KMS-11 (cell line): ENCODE measurements at regions not wholly inside any gene's neighbourhood (a gene's known extent, or its start where the extent isn't known, plus 50 kb on each side); places are given as distances from the start of the nearest gene placed in this dataset.

Experiments used
- H2AFZ ChIP-seq: fragments of 200-600 bp; sonication (generic); 2 replicates; pipeline ENCODE4 v1.6.1; 2016; ENCODE audit warnings: antibody characterized with exemption, mixed run types, low read depth
- H3K27ac ChIP-seq: fragments of 200-600 bp; sonication (generic); 2 replicates; pipeline ENCODE4 v1.6.1; 2016; ENCODE audit warnings: mild to moderate bottlenecking, mixed run types
- H3K27me3 ChIP-seq: fragments of 200-600 bp; sonication (generic); 2 replicates; pipeline ENCODE4 v1.6.1; 2017; ENCODE audit warnings: mild to moderate bottlenecking, low read depth, mixed run types, moderate library complexity; ENCODE audit not compliant: insufficient read depth
- H3K36me3 ChIP-seq: fragments of 200-600 bp; sonication (generic); 2 replicates; pipeline ENCODE4 v1.6.1; 2017; ENCODE audit warnings: mild to moderate bottlenecking, mixed run types; ENCODE audit not compliant: insufficient read depth
- H3K4me1 ChIP-seq: fragments of 200-600 bp; sonication (generic); 2 replicates; pipeline ENCODE4 v1.6.1; 2016; ENCODE audit warnings: mild to moderate bottlenecking, low read depth, mixed run types; ENCODE audit not compliant: poor library complexity, severe bottlenecking
- H3K4me2 ChIP-seq: fragments of 200-600 bp; sonication (generic); 2 replicates; pipeline ENCODE4 v1.7.0; 2016; ENCODE audit warnings: mild to moderate bottlenecking, mixed run types
- H3K4me3 ChIP-seq: fragments of 200-600 bp; sonication (generic); IDR thresholded peaks from 2 replicates; pipeline ENCODE4 v1.6.1; 2017; ENCODE audit warnings: low read depth, low read length, mixed read lengths; ENCODE audit not compliant: insufficient read depth
- H3K79me2 ChIP-seq: fragments of 200-600 bp; sonication (generic); 2 replicates; pipeline ENCODE4 v1.6.1; 2016; ENCODE audit warnings: low read depth, mixed run types; ENCODE audit not compliant: insufficient read depth
- H3K9ac ChIP-seq: fragments of 200-600 bp; sonication (generic); 2 replicates; pipeline ENCODE4 v1.6.1; 2016; ENCODE audit warnings: mild to moderate bottlenecking, mixed run types
- H4K20me1 ChIP-seq: fragments of 200-600 bp; sonication (generic); 2 replicates; pipeline ENCODE4 v1.6.1; 2016; ENCODE audit warnings: mild to moderate bottlenecking, mixed run types; ENCODE audit not compliant: insufficient read depth
- CTCF ChIP-seq: fragments of 200-600 bp; sonication (generic); conservative IDR thresholded peaks from 2 replicates; pipeline ENCODE4 v1.6.1; 2017; ENCODE audit warnings: low read depth, mild to moderate bottlenecking, antibody characterized with exemption, low read length, moderate library complexity, mixed read lengths

GRCh38 chr7:15855525-15856109 is 169.1 kb upstream of the MEOX2 start:
- Histone ChIP-seq H3K9ac (no peak overlapping the region), H2AFZ (no peak overlapping the region), H3K79me2 (no peaks in the 10 kb centered on the region), H3K27me3 (no peaks in the 10 kb centered on the region), H3K4me3 (no peak overlapping the region), H4K20me1 (no peaks in the 10 kb centered on the region), H3K4me2 (no peak overlapping the region), H3K36me3 (no peaks in the 10 kb centered on the region), H3K4me1 (no peaks in the 10 kb centered on the region), H3K27ac (no peak overlapping the region)
- TF ChIP-seq CTCF, result no peak

GRCh38 chr7:15854841-15855524 is 168.5 kb upstream of the MEOX2 start:
- H3K27me3 ChIP-seq, result no peaks in the 10 kb centered on the region
- H3K4me1 ChIP-seq, result no peaks in the 10 kb centered on the region

GRCh38 chr7:15853832-15854470 is 167.5 kb upstream of the MEOX2 start:
- Histone ChIP-seq H3K9ac (no peak overlapping the region), H3K27ac (no peak overlapping the region), H4K20me1 (no peaks in the 10 kb centered on the region), H3K4me3 (no peak overlapping the region), H3K36me3 (no peaks in the 10 kb centered on the region), H3K4me2 (no peak overlapping the region), H3K79me2 (no peaks in the 10 kb centered on the region), H3K4me1 (no peaks in the 10 kb centered on the region), H2AFZ (no peak overlapping the region), H3K27me3 (no peaks in the 10 kb centered on the region)
- TF ChIP-seq CTCF, result no peak

More at GRCh38 chr7:15854841-15855524, 168.5 kb upstream of the MEOX2 start:
- H3K9ac ChIP-seq, result no peak overlapping the region
- no peaks in the 10 kb centered on the region for H3K79me2 ChIP-seq
- H4K20me1 ChIP-seq, result no peaks in the 10 kb centered on the region
- no peak overlapping the region for H3K27ac ChIP-seq
- no peak overlapping the region for H2AFZ ChIP-seq
- no peak for TF ChIP-seq CTCF
- no peak overlapping the region for H3K4me2 ChIP-seq
- H3K4me3 ChIP-seq, result no peak overlapping the region
- H3K36me3 ChIP-seq, result no peaks in the 10 kb centered on the region

- no peaks in the 10 kb centered on the region for H3K79me2 ChIP-seq
- H2AFZ ChIP-seq, result no peak overlapping the region
- TF ChIP-seq CTCF, result no peak
- no peak overlapping the region for H3K27ac ChIP-seq
- H3K27me3 ChIP-seq, result no peaks in the 10 kb centered on the region
- no peaks in the 10 kb centered on the region for H3K4me1 ChIP-seq
- H3K4me3 ChIP-seq, result no peak overlapping the region
- H4K20me1 ChIP-seq, result no peaks in the 10 kb centered on the region
- H3K9ac ChIP-seq, result no peak overlapping the region
- no peak overlapping the region for H3K4me2 ChIP-seq
- no peaks in the 10 kb centered on the region for H3K36me3 ChIP-seq
Measured at GRCh38 chr7:15851201-15851600, 164.7 kb upstream of the MEOX2 start.
